ENCODE measurements at regions not wholly inside any gene's neighbourhood (a gene's known extent, or its start where the extent isn't known, plus 50 kb on each side); places are given as distances from the start of the nearest gene placed in this dataset.
A peak's percentile ranks its signal among the peaks of the same experiment; 100 is the strongest.

- DNase-seq: no peak
Observed at GRCh38 chr2:42863320-42863719, 70.9 kb upstream of the HAAO start.

GRCh38 chr2:42862669-42863185 lies 70.3 kb upstream of the HAAO start:
- no peak for DNase-seq

DNA sequence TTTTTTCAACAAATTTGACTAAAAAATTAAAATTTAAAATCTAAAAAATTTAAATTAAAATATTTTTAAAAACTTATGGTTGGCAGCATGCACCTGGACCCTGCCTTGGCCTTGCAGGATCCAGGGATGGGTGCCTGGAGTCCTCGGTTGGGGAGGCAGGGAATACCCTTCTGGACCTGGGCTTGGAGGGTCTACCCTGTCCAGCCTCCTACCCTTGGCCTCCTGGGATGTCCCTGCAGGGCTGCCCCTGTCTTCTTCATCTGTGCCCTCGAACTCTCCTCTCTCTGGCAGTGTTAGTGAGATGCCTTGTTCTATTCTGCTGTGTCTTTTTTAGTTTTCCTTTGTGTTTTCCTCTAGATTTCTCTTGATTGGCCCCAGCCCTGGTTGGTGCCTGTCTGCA lies 68.9 kb upstream of the HAAO start:
- no peak for DNase-seq

DNA sequence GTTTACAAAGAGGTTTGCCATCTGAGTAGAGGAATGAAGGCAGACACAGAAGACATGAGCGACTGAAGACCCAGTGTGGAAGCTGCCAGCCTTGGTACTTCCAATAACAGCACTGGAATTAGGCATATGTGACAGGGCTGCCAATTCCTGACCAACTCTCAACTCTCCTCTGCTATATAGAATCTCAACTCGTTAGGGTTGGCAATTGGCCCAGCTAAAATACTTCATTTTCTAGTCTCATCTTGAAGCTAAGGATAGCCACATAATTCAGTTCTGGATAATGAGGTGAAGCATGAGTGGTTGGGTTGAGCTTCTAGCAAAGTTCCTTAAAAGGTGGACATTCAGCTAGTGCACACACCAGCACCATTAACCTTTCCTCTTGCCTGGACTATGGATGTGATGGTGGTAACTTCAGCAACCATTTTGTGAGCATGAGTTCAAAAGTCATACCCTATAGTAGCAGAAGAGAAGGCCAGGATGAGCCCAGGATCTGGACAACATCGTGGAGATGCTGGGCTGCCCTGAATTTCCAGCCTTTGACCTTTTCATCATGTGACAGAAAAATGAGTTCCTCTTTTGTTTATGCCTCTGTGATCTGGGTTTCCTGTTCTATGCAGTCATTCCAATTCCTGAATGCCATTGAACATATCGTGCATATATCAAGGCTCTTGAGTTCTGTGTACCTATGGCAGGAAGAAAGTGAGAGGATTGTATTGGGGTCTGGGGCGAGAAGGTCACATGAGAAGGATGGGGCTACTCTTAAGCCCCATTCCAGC lies 68.1 kb upstream of the HAAO start:
- DNase-seq: no peak

- no peak for DNase-seq
Observed at GRCh38 chr2:42859791-42860190, 67.4 kb upstream of the HAAO start.

GRCh38 chr2:42859006-42859552 lies 66.7 kb upstream of the HAAO start:
- DNase-seq: peak in 10 of 51 donors; percentile 5 to 28 (median 14)

DNA sequence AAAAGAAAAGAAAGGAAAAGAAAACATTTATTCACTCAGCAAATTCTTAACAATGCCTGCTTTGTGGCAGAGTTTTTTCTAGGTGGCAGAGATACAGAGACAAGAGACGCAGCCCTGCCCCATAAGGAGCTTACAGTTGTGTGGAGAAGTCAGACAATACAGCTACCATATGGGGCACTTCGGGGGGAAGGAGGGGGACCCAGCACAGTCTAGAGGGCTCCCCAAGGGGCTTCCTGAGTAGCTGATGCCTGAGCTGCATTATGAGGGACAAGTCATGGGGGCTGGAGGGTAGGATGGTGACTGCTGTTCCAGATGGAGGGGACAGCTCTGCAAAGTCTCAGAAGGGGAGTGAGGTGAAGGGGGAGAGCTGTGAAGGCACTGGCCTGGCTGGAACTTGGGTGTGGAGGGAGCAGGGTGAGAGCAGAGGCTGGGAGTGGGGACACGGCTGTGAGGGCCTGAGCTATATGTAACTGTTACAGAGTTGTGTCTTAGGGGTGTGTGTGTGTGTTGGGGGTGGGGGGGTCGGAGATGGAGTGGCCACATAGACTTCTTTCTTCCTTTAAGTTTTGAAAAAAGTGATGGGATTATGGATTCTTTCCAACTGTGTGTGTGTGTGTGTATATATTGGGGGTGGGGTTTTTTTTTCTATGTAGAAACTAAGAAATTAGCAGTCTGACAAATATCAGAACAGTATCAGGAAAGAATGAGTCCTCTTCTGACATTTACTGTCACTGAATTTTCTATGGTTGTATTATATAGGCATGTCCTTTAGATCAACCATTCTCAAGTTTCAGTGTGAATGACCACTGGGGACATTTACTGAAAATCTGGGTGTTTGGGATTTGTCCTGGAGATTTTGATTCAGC lies 66.0 kb upstream of the HAAO start:
- DNase-seq: no peak

- no peak for DNase-seq
Observed at GRCh38 chr2:42856891-42857632, 64.7 kb upstream of the HAAO start.

DNA sequence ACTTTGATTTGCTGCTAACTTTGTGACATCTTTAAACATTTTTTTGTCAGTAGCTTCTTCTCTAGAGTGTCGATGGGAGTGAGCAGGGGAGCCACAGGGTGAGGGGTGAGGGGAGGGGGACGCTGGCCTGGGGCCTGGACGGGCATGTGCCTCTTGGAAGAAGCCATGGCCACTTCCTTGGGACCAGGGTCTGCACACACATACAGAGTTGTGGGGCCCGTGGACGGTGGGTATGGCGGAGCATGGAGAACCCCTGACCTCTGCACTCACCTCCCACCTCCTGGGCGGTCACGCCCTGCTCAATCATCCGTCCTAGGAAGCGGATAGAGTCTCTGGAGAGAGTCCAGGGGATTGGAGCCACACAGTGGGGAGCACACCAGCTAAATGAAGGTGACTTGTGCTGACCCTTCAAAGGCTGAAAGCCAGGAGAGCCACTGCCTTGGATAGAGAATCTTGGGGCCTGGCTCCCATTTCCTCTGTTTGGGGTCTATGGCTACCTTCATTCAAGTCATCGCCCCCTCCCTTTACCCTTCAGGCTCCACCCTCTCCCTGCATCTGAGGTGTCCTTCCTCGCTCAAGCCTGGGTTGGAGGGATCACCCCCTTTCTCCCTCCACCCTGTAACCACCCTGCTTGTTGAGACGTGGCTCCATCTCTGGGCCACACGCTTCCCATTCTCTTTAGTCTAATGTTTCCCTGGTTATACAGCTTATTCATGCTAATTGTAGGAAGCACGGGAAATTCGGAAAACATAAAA lies 63.9 kb upstream of the HAAO start:
- no peak for DNase-seq

DNA sequence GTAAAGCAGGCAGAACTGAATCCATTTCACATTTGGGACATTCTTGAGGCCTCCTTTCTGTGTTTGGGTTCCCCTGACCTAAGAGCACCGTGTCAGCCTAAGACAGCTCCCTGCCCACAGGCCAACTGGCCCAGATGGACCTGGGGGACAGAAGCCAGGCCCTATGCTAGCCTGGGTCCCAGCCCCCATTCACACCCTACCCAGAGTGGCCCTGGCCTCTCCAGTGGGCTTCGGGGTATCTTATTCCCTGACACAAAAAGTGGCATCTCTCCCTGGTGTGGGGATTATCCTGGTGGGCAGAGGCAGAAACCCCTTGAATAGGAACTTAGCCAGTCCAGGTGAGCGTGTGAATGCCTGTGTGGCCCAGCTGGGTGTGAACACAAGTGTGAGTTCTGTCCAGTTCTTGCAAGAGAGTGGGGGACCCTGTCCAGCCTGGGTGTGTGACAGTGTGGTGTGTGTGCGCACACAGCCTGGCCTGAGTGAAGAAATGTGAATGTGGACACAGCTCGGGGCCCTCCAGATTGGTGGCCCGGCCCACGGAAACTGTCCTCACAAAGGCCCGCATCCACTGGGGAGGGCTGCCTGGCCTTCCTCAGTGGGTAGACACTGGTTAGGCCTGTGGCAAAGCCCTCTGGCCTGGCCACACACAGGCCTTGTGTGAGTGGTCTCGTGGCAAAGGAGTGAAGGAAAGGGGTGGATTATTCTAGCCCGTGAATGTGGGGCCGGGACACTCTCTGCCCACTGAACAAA lies 63.0 kb upstream of the HAAO start:
- DNase-seq: no peak

GRCh38 chr2:42854207-42854818 lies 61.9 kb upstream of the HAAO start:
- no peak for DNase-seq

DNA sequence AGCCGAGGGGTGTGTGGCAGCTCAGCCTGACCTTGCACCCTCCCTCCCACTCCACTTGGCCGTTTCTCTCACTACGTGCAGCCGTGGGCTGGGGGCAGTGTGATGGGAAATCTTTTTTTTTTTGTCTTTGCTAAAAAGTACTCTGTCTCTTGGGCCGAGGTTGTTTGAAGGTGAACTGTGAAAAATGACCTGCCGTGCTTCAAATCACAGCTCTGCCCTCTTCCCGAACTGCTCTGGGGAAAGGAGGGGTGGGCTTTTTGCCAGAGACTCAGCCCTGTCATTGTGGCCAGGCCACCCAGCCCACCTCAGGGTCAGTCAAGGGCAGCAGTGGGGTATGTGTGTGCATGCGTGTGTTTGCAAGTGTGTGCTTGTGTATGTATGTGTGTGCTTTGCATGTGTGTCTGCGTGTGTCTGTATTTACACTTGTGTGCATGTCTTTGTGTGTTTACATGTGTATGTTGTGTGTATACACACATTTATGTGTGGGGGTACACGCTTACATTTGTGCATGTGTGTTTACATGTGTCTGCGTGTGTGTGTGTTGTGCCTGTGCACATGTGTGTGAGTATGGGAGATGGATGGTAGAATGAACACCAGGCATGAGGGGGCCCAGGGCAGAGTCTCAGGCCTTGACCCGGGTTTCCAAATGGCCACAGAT lies 61.3 kb upstream of the HAAO start:
- DNase-seq: no peak

DNA sequence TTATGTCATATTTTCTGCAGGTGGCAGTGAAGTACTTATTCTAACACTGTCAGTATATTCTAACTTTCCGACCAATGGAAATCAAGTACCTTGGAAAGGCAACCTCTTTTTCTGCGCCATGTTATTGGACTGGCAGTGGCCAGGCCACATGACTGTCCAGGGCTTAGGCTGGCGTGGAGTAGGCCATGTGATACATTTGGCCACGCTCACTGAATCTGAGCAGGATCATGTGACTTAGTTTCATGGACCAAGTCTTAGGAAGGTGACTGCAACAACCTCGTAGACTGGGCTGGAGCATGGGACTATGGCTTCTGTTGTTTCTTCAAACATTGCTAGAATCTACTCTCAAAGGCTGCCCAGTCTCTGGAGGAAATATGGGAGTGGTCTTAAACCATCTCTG lies 60.4 kb upstream of the HAAO start:
- DNase-seq: no peak

GRCh38 chr2:42851740-42852250 lies 59.4 kb upstream of the HAAO start:
- DNase-seq: no peak

DNA sequence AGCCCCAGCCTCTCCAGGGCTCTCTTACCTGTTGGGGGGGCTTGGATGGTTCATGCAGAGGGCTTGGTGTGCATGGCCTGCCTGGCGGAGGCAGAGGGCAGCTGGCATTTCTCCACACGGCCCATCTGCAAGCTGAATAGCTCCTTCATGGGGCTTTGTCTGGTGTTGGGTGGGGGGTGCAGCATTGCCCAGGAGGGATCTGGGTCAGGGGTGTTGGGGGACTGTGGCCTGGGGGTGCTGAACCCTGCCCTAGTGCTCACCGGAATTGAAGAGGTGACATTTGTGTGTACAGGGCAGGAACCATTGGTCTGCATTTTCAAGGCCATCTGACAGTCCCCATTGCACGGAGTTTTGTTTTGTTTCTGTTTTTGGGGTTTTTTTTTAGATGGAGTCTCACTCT lies 58.8 kb upstream of the HAAO start:
- DNase-seq: no peak

- DNase-seq: no peak
Observed at GRCh38 chr2:42850016-42850805, 57.8 kb upstream of the HAAO start.

DNA sequence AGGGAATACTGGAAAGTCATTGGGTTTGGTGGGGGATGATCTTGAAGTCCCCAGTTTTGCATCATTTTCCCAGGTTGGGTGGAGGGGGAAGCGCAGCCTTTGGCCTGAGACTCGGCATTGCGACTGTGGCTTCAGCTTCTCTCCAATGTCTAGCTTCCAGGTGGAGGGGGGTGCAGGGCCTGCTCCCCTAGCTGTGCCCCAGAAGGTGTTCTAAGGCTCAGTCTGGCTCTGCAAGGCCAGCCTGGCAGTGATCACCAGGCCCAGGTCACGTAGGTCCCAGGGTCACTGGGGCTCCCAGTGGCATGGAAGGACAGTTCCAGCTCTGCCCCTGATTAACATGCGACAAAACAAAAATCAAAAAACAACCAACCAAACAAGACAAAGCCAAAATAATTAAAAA lies 56.9 kb upstream of the HAAO start:
- DNase-seq: no peak

DNA sequence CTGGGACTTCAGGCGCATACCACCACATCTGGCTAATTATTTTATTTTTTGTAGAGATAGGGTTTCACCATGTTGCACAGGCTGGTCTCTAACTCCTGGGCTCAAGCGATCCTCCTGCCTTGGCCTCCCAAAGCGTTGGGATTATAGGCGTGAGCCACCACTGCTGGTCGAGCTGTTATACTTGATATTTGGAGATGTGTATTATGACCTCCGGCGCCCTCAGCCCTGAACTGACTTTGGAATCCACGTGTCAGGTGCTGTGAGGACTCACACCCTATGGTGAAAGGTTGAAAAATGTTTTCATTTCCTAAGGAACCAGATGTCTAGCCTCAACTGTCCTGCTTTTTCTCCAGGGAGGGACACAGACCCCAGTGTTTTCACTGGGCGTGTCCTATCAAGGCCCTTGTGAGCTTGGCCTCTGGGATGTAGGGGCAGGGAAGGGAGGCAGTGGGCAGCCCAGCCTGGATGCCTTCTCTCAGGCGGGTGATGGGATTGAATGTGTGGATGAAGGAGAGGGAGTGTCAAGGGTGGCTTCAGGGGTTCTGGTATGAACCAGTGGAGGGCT lies 56.4 kb upstream of the HAAO start:
- DNase-seq: no peak

All from hypothalamus (tissue), 51 donors.